SK-N-SH (cell line): ENCODE measurements at regions not wholly inside any gene's neighbourhood (a gene's known extent, or its start where the extent isn't known, plus 50 kb on each side); places are given as distances from the start of the nearest gene placed in this dataset.

Source experiments
- CTCF ChIA-PET: fragments of 300-600, 350-600 bp; formaldehyde crosslinking; extraction: SDS; loops from one replicate; lab custom pipeline; 2021; lab: Yijun Ruan, JAX
- POLR2A ChIA-PET: fragments of 350-600 bp; sonication (Branson Sonifier 250); formaldehyde crosslinking; extraction: SDS; loops from one replicate; lab custom pipeline; 2020; ENCODE audit warnings: antibody characterized with exemption, inconsistent platforms; lab: Yijun Ruan, JAX
- DNase-seq: peaks from one replicate; pipeline ENCODE4 v3.0.0; 2012
- H2AFZ ChIP-seq: fragments of 200-600 bp; sonication (generic); 2 replicates; pipeline ENCODE4 v1.8.1; 2016; ENCODE audit warnings: antibody characterized with exemption, mild to moderate bottlenecking, low read depth
- H3F3A ChIP-seq: fragments of 200-600 bp; sonication (generic); replicated peaks from 2 replicates; pipeline ENCODE3; 2016; ENCODE audit warnings: antibody characterized with exemption, mild to moderate bottlenecking; ENCODE audit not compliant: insufficient read depth
- H3K27ac ChIP-seq, 2 experiments: fragments of 200-500 bp in 1 of 2; fragments of 200-600 bp in 1 of 2; sonication (Bioruptor generic) in 1 of 2; sonication (generic), shearing (Covaris generic) in 1 of 2; 2 replicates each; pipeline versions ENCODE4 v1.5.1 to v1.6.1; 2014 to 2016; ENCODE audit warnings: low read depth in 2 of 2, inconsistent platforms in 1 of 2, low read length in 1 of 2, mild to moderate bottlenecking in 1 of 2, mixed read lengths in 1 of 2
- H3K27me3 ChIP-seq: fragments of 200-600 bp; sonication (generic), shearing (Covaris generic); 2 replicates; pipeline ENCODE4 v1.6.1; 2016; ENCODE audit warnings: mixed run types; ENCODE audit not compliant: insufficient read depth
- H3K36me3 ChIP-seq, 2 experiments: fragments of 200-500 bp in 1 of 2; fragments of 200-600 bp in 1 of 2; sonication (Bioruptor generic) in 1 of 2; sonication (generic) in 1 of 2; replicated peaks in 1 of 2; 2 replicates each; pipeline versions ENCODE3 to v1.5.1; 2014 to 2016; ENCODE audit warnings: low read length in 1 of 2, mild to moderate bottlenecking in 1 of 2; ENCODE audit not compliant: insufficient read depth in 2 of 2, control insufficient read depth in 1 of 2
- H3K4me1 ChIP-seq, 2 experiments: fragments of 200-500 bp in 1 of 2; fragments of 200-600 bp in 1 of 2; sonication (Bioruptor generic) in 1 of 2; sonication (generic), shearing (Covaris generic) in 1 of 2; 2 replicates each; pipeline versions ENCODE4 v1.5.1 to v1.6.1; 2014 to 2016; ENCODE audit warnings: low read depth in 1 of 2, low read length in 1 of 2, mixed run types in 1 of 2; ENCODE audit not compliant: insufficient read depth in 2 of 2, control insufficient read depth in 1 of 2
- H3K4me2 ChIP-seq: fragments of 200-600 bp; sonication (generic), shearing (Covaris generic); 2 replicates; pipeline ENCODE4 v1.6.1; 2017; ENCODE audit warnings: mixed run types
- H3K4me3 ChIP-seq, 2 experiments: fragments of 200-500 bp in 1 of 2; fragments of 200-600 bp in 1 of 2; sonication (Bioruptor generic) in 1 of 2; sonication (generic), shearing (Covaris generic) in 1 of 2; 2 replicates each; pipeline versions ENCODE4 v1.5.1 to v1.8.1; 2014 to 2016; ENCODE audit warnings: low read depth in 2 of 2, inconsistent platforms in 1 of 2, low read length in 1 of 2, mild to moderate bottlenecking in 1 of 2, mixed read lengths in 1 of 2, moderate library complexity in 1 of 2
- H3K79me2 ChIP-seq: fragments of 200-600 bp; sonication (generic); 2 replicates; pipeline ENCODE4 v1.8.1; 2017; ENCODE audit warnings: mild to moderate bottlenecking; ENCODE audit not compliant: insufficient read depth
- H3K9ac ChIP-seq: fragments of 200-600 bp; sonication (generic); 2 replicates; pipeline ENCODE4 v1.6.1; 2017; ENCODE audit warnings: mixed run types
- H3K9me2 ChIP-seq: fragments of 200-600 bp; sonication (generic); 2 replicates; pipeline ENCODE4 v1.6.1; 2017; ENCODE audit warnings: mixed run types
- H3K9me3 ChIP-seq: fragments of 200-600 bp; sonication (generic); 2 replicates; pipeline ENCODE4 v1.6.1; 2017; ENCODE audit warnings: mixed run types, mild to moderate bottlenecking, moderate library complexity
- H4K20me1 ChIP-seq: fragments of 200-600 bp; sonication (generic); 2 replicates; pipeline ENCODE4 v1.6.1; 2017; ENCODE audit warnings: mild to moderate bottlenecking, mixed run types; ENCODE audit not compliant: insufficient read depth
- FOSL2 ChIP-seq: IDR thresholded peaks from 2 replicates; pipeline ENCODE4 v1.4.0; 2012; ENCODE audit warnings: low read depth, mild to moderate bottlenecking, moderate library complexity, borderline replicate concordance
- FOXJ3 ChIP-seq: sonication (generic); formaldehyde crosslinking; IDR thresholded peaks from 2 replicates; pipeline ENCODE4 v1.5.1; 2020; ENCODE audit warnings: mild to moderate bottlenecking, missing genetic modification reagents
- GABPA ChIP-seq: IDR thresholded peaks from 2 replicates; pipeline ENCODE4 v1.4.0; 2012; ENCODE audit warnings: low read depth, mild to moderate bottlenecking
- MEF2A ChIP-seq: IDR thresholded peaks from 2 replicates; pipeline ENCODE4 v1.4.0; 2012; ENCODE audit warnings: low read depth, borderline replicate concordance
- MXI1 ChIP-seq: IDR thresholded peaks from 2 replicates; pipeline ENCODE4 v1.6.1; 2012; ENCODE audit warnings: mild to moderate bottlenecking, low read depth, low read length, improper control_type of control experiment
- NFIC ChIP-seq: IDR thresholded peaks from 2 replicates; pipeline ENCODE4 v1.4.0; 2012; ENCODE audit warnings: borderline replicate concordance
- NRF1 ChIP-seq: IDR thresholded peaks from 2 replicates; pipeline ENCODE4 v1.6.1; 2012; ENCODE audit warnings: low read depth, mild to moderate bottlenecking, low read length
- RAD21 ChIP-seq: IDR thresholded peaks from 2 replicates; pipeline ENCODE4 v1.6.1; 2012; ENCODE audit warnings: mild to moderate bottlenecking, low read length
- RCOR1 ChIP-seq: fragments of 150-350 bp; IDR thresholded peaks from 2 replicates; pipeline ENCODE4 v1.6.1; 2017; ENCODE audit warnings: antibody characterized with exemption, low read length
- RXRA ChIP-seq: IDR thresholded peaks from 2 replicates; pipeline ENCODE4 v1.4.0; 2012; ENCODE audit warnings: low read depth, mild to moderate bottlenecking, borderline replicate concordance
- SIN3A ChIP-seq: IDR thresholded peaks from 2 replicates; pipeline ENCODE4 v1.6.1; 2012; ENCODE audit warnings: low read depth, mild to moderate bottlenecking, low read length, moderate library complexity, borderline replicate concordance
- SMC3 ChIP-seq: IDR thresholded peaks from 2 replicates; pipeline ENCODE4 v1.6.1; 2012; ENCODE audit warnings: low read depth, low read length, improper control_type of control experiment
- TCF12 ChIP-seq: IDR thresholded peaks from 2 replicates; pipeline ENCODE4 v1.4.0; 2012
- TEAD4 ChIP-seq: IDR thresholded peaks from 2 replicates; pipeline ENCODE4 v1.4.0; 2012; ENCODE audit warnings: mild to moderate bottlenecking, borderline replicate concordance; ENCODE audit not compliant: insufficient read depth
- YY1 ChIP-seq: IDR thresholded peaks from 2 replicates; pipeline ENCODE4 v1.4.0; 2012; ENCODE audit warnings: low read depth, mild to moderate bottlenecking
- WGBS: methylation state at CpG from one replicate; pipeline ENCODE4 v1.1.6; 2017; ENCODE audit warnings: low lambda C conversion rate; 5-methylcytosine and 5-hydroxymethylcytosine counted together
- TF ChIP-seq, protein P1 (sequence below): IDR thresholded peaks from 2 replicates; pipeline ENCODE4 v1.4.0; 2012; ENCODE audit warnings: low read depth
- TF ChIP-seq, protein P2 (sequence below): IDR thresholded peaks from 2 replicates; pipeline ENCODE4 v1.4.0; 2012; ENCODE audit warnings: low read depth, borderline replicate concordance
- TF ChIP-seq, protein P3 (sequence below): fragments of 150-350 bp; IDR thresholded peaks from 2 replicates; pipeline ENCODE4 v1.6.1; 2016; ENCODE audit warnings: mild to moderate bottlenecking, low read depth, low read length
- TF ChIP-seq, protein P4 (sequence below): IDR thresholded peaks from 2 replicates; pipeline ENCODE4 v1.4.0; 2012; ENCODE audit warnings: low read depth, borderline replicate concordance
- TF ChIP-seq, protein P5 (sequence below): fragments of 200-600 bp; sonication (generic); IDR thresholded peaks from 2 replicates; pipeline ENCODE4 v1.6.1; 2017; ENCODE audit warnings: antibody characterized with exemption, mild to moderate bottlenecking, moderate library complexity

DNA sequence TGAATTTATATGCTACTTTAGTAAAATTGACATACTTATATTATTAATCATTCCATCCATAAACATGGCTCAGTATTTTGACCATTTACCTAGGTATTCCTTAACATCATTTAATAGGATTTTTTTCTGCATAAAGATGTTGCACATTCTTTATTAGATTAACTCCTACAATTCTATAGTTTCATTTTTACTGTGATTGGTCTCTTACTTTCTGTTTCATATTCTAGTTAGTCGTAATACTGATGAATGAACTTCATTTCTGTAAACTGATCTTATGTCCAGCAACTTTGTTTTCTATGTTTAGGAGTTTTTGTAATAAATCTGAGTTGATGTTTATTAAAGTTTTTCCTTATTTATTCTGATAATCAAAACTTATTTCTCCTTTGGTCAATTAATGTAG lies 278.2 kb upstream of the CXXC4 start:
- DNase-seq = no peak
- Histone ChIP-seq H3K27ac (no peak overlapping the region), H3K79me2 (no peaks in the 10 kb centered on the region), H3K4me1 (no peaks in the 10 kb centered on the region), H3K9me3 (no peaks in the 10 kb centered on the region), H3K9ac (no peak overlapping the region), H3K27me3 (no peaks in the 10 kb centered on the region), H4K20me1 (no peaks in the 10 kb centered on the region), H3K36me3 (no peaks in the 10 kb centered on the region), H3F3A (no peaks in the 10 kb centered on the region), H3K9me2 (no peaks in the 10 kb centered on the region), H2AFZ (no peak overlapping the region), H3K4me3 (no peak overlapping the region), H3K4me2 (no peak overlapping the region)
- CTCF ChIA-PET = no interaction called here
- no peak for TF ChIP-seq NRF1
- TF ChIP-seq FOXJ3 (CRISPR knock-in tag) = no peak
- no peak for TF ChIP-seq YY1
- no peak for TF ChIP-seq TEAD4
- TF ChIP-seq MXI1 = no peak
- TF ChIP-seq, protein P1, sequence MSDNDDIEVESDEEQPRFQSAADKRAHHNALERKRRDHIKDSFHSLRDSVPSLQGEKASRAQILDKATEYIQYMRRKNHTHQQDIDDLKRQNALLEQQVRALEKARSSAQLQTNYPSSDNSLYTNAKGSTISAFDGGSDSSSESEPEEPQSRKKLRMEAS = no peak
- TF ChIP-seq NFIC = no peak
- TF ChIP-seq MEF2A = no peak
- TF ChIP-seq, protein P2, sequence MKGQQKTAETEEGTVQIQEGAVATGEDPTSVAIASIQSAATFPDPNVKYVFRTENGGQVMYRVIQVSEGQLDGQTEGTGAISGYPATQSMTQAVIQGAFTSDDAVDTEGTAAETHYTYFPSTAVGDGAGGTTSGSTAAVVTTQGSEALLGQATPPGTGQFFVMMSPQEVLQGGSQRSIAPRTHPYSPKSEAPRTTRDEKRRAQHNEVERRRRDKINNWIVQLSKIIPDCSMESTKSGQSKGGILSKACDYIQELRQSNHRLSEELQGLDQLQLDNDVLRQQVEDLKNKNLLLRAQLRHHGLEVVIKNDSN = no peak
- TF ChIP-seq GABPA = no peak
- TF ChIP-seq SIN3A = no peak
- TF ChIP-seq RAD21 = no peak
- TF ChIP-seq, protein P3, sequence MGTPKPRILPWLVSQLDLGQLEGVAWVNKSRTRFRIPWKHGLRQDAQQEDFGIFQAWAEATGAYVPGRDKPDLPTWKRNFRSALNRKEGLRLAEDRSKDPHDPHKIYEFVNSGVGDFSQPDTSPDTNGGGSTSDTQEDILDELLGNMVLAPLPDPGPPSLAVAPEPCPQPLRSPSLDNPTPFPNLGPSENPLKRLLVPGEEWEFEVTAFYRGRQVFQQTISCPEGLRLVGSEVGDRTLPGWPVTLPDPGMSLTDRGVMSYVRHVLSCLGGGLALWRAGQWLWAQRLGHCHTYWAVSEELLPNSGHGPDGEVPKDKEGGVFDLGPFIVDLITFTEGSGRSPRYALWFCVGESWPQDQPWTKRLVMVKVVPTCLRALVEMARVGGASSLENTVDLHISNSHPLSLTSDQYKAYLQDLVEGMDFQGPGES = no peak
- TF ChIP-seq RCOR1 = no peak
- TF ChIP-seq SMC3 = no peak
- TF ChIP-seq, protein P4, sequence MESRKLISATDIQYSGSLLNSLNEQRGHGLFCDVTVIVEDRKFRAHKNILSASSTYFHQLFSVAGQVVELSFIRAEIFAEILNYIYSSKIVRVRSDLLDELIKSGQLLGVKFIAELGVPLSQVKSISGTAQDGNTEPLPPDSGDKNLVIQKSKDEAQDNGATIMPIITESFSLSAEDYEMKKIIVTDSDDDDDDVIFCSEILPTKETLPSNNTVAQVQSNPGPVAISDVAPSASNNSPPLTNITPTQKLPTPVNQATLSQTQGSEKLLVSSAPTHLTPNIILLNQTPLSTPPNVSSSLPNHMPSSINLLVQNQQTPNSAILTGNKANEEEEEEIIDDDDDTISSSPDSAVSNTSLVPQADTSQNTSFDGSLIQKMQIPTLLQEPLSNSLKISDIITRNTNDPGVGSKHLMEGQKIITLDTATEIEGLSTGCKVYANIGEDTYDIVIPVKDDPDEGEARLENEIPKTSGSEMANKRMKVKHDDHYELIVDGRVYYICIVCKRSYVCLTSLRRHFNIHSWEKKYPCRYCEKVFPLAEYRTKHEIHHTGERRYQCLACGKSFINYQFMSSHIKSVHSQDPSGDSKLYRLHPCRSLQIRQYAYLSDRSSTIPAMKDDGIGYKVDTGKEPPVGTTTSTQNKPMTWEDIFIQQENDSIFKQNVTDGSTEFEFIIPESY = no peak
- no peak for TF ChIP-seq FOSL2
- TF ChIP-seq RXRA = no peak
- TF ChIP-seq, protein P5, sequence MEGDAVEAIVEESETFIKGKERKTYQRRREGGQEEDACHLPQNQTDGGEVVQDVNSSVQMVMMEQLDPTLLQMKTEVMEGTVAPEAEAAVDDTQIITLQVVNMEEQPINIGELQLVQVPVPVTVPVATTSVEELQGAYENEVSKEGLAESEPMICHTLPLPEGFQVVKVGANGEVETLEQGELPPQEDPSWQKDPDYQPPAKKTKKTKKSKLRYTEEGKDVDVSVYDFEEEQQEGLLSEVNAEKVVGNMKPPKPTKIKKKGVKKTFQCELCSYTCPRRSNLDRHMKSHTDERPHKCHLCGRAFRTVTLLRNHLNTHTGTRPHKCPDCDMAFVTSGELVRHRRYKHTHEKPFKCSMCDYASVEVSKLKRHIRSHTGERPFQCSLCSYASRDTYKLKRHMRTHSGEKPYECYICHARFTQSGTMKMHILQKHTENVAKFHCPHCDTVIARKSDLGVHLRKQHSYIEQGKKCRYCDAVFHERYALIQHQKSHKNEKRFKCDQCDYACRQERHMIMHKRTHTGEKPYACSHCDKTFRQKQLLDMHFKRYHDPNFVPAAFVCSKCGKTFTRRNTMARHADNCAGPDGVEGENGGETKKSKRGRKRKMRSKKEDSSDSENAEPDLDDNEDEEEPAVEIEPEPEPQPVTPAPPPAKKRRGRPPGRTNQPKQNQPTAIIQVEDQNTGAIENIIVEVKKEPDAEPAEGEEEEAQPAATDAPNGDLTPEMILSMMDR = no peak
- TF ChIP-seq TCF12 = no peak
- 15% methylated on average over 1 of the region's 1 CpG for WGBS
- POLR2A ChIA-PET = no interaction called here
